ENCODE measurements at regions not wholly inside any gene's neighbourhood (a gene's known extent, or its start where the extent isn't known, plus 50 kb on each side); places are given as distances from the start of the nearest gene placed in this dataset.

GRCh38 chr2:155965415-155966063 is 367.0 kb downstream of the NR4A2 start:
- no peak overlapping the region for H4K91ac ChIP-seq (ENCODE audit: insufficient read length, low read depth, low read length)
- H3K4ac ChIP-seq (ENCODE audit: low read depth, low read length): no peak overlapping the region
- peak overlapping the region; percentile 73 for H2BK12ac ChIP-seq (ENCODE audit: insufficient read length, low read depth, low read length)
- no peak overlapping the region for H2BK15ac ChIP-seq (ENCODE audit: low read depth, low read length)
- H3K4me3 Mint-ChIP-seq: peak overlapping the region; percentile 48 to 64; a peak in 4 of 5 replicates
- no peak overlapping the region for H4K8ac ChIP-seq (replicated peaks; ENCODE audit: insufficient read length, low read depth, low read length)
- TF ChIP-seq CTCF (conservative IDR thresholded peaks at IDR 0.05): no peak
- H3K56ac ChIP-seq (ENCODE audit: insufficient read length, low read depth, low read length): no peak overlapping the region
- peaks cover 3% of the 10 kb centered on the region for H3K79me1 ChIP-seq (ENCODE audit: insufficient read depth, low read depth, low read length, poor library complexity, severe bottlenecking)
- no peaks in the 10 kb centered on the region for H4K20me1 ChIP-seq (ENCODE audit: control insufficient read depth, insufficient read depth, insufficient read length)
- H2BK120ac ChIP-seq (ENCODE audit: low read depth, low read length, poor library complexity, severe bottlenecking): no peak overlapping the region
- no peaks in the 10 kb centered on the region for H3K27me3 Mint-ChIP-seq (ENCODE audit: low read depth)
- no peak overlapping the region for H3K14ac ChIP-seq (ENCODE audit: insufficient read depth, low read length)
- no peaks in the 10 kb centered on the region for H3K4me1 ChIP-seq (ENCODE audit: insufficient read depth, low read length)
- H4K5ac ChIP-seq (ENCODE audit: insufficient read length, low read depth, low read length): peak overlapping the region; percentile 78
- peak overlapping the region; percentile 44 for H3K9ac ChIP-seq (ENCODE audit: extremely low read depth, insufficient read length, low read length)
- H3K27ac ChIP-seq (ENCODE audit: insufficient read length, low read depth, low read length): no peak overlapping the region
- no peak for DNase-seq
- no peak overlapping the region for H3K23ac ChIP-seq (ENCODE audit: insufficient read length, low read depth, low read length)
- H3K18ac ChIP-seq (ENCODE audit: insufficient read length, low read depth, low read length): peak overlapping the region; percentile 87
- H3K79me2 ChIP-seq (ENCODE audit: insufficient read depth, low read length): no peaks in the 10 kb centered on the region
- peak overlapping the region; percentile 76 for H3T11ph ChIP-seq (ENCODE audit: low read length)
- H2BK5ac ChIP-seq (ENCODE audit: insufficient read length, low read length): no peak overlapping the region
- H3K23me2 ChIP-seq (ENCODE audit: insufficient read length, low read depth, low read length, poor library complexity, severe bottlenecking): no peaks in the 10 kb centered on the region
- WGBS (ENCODE audit: extremely low coverage, insufficient read length, low lambda C conversion rate): no CpG with 5 or more reads among the region's 14 CpGs
- H3K4me1 Mint-ChIP-seq: peaks cover 12 to 13% of the 10 kb centered on the region in 2 experiments
- H3K9me3 ChIP-seq (ENCODE audit: control insufficient read depth, low read depth, low read length): no peaks in the 10 kb centered on the region
- peaks cover 0 to 3% of the 10 kb centered on the region in 2 experiments; a peak in 2 of 5 replicates for H3K9me3 Mint-ChIP-seq
- no peak overlapping the region for H2BK20ac ChIP-seq (ENCODE audit: low read depth, low read length, poor library complexity, severe bottlenecking)
- H2AFZ ChIP-seq (ENCODE audit: low read length): peak overlapping the region; percentile 73
- peak overlapping the region; percentile 83 to 96 (median 92) for H3K27ac Mint-ChIP-seq
- peak overlapping the region; percentile 46 for H3K4me2 ChIP-seq (ENCODE audit: insufficient read depth, insufficient read length, low read length)
- H3K36me3 Mint-ChIP-seq (ENCODE audit: insufficient read depth in 1 of 3, low read depth in 3 of 3): peaks cover 3 to 6% (median 4%) of the 10 kb centered on the region in 3 experiments; a peak in 4 of 7 replicates
- no peaks in the 10 kb centered on the region for H3K27me3 ChIP-seq (ENCODE audit: insufficient read depth, low read length)
- no peak overlapping the region for H2AK5ac ChIP-seq (ENCODE audit: insufficient read length, low read length)

All from H9 (cell line).